Motor neuron (in vitro differentiated cells): ENCODE measurements at regions not wholly inside any gene's neighbourhood (a gene's known extent, or its start where the extent isn't known, plus 50 kb on each side); places are given as distances from the start of the nearest gene placed in this dataset.

ENCODE experiments used
- ATAC-seq, 8 experiments: fragments of 200-7000 bp; cut with Tn5 transposase; replicated peaks in 6 of 8; 2 replicates each; pipeline ENCODE4 v1.8.0; 2021; ENCODE audit warnings: mild to moderate bottlenecking in 8 of 8, moderate library complexity in 8 of 8
- H3K27ac ChIP-seq, 2 donors: fragments of 250-450 bp; sonication (Bioruptor Pico); 2 replicates each; pipeline ENCODE4 v1.9.0; 2021; ENCODE audit warnings: antibody characterized with exemption in 2 of 2, mild to moderate bottlenecking in 2 of 2, moderate library complexity in 1 of 2
- H3K4me1 ChIP-seq, 2 donors: fragments of 250-450 bp; sonication (Bioruptor Pico); replicated peaks in 1 of 2; 2 replicates each; pipeline ENCODE4 v1.6.1; 2021; ENCODE audit warnings: antibody characterized with exemption in 2 of 2, mild to moderate bottlenecking in 2 of 2, moderate library complexity in 1 of 2
- H3K4me3 ChIP-seq, 5 donors: fragments of 250-450 bp; sonication (Bioruptor Pico); 2 replicates each; pipeline ENCODE4 v1.9.0; 2021; ENCODE audit warnings: antibody characterized with exemption in 5 of 5, mild to moderate bottlenecking in 5 of 5, moderate library complexity in 4 of 5
- WGBS, 10 experiments: fragments of 450-650 bp; shearing (Covaris generic); methylation state at CpG; one replicate each; pipeline ENCODE4 v1.0.0; 2022; 5-methylcytosine and 5-hydroxymethylcytosine counted together
- in situ Hi-C, 9 experiments: fragments of 400-800 bp; cut with MboI; loops; one replicate each; pipeline ENCODE4 v1.15.0; 2021; ENCODE audit warnings: low sequenced_read_pairs in 9 of 9, low pct_unique_long_range_greater_than_20kb in 2 of 9; ENCODE audit not compliant: unreplicated experiment in 9 of 9

GRCh38 chr10:9762966-9763656, 1254.6 kb upstream of the CELF2 start:
- Histone ChIP-seq H3K4me3 (no peak overlapping the region), H3K4me1 (no peaks in the 10 kb centered on the region), H3K27ac (no peak overlapping the region)
- WGBS, 10 experiments = 0 to 98% (median 83%) methylated on average over 3 to 7 of the region's 7 CpGs
- peak in 1 of 8 experiments; percentile 84 for ATAC-seq
- in situ Hi-C loops = no loop called here

- H3K4me1 ChIP-seq = no peaks in the 10 kb centered on the region
- ATAC-seq = no peak
- H3K4me3 ChIP-seq = no peak overlapping the region
- H3K27ac ChIP-seq = no peak overlapping the region
- in situ Hi-C loops = no loop called here
Observed at GRCh38 chr10:9766762-9767161, 1250.9 kb upstream of the CELF2 start.

GRCh38 chr10:9781666-9782065, 1236.0 kb upstream of the CELF2 start:
- ATAC-seq = peak in 1 of 8 experiments; percentile 68
- 14 to 81% (median 40%) methylated on average over 1 to 2 of the region's 2 CpGs; no CpG with 5 or more reads in 2 of the 10 experiments for WGBS, 10 experiments

GRCh38 chr10:9786101-9786500, 1231.6 kb upstream of the CELF2 start:
- in situ Hi-C loops = no loop called here
- H3K4me3 ChIP-seq = no peak overlapping the region
- no peak overlapping the region for H3K27ac ChIP-seq
- peak in 1 of 8 experiments; percentile 31 for ATAC-seq
- 43 to 100% (median 100%) methylated on average over 1 of the region's 1 CpG; no CpG with 5 or more reads in 3 of the 10 experiments for WGBS, 10 experiments
- no peaks in the 10 kb centered on the region for H3K4me1 ChIP-seq

More at GRCh38 chr10:9781666-9782065, 1236.0 kb upstream of the CELF2 start:
- Histone ChIP-seq H3K27ac (no peak overlapping the region), H3K4me3 (no peak overlapping the region), H3K4me1 (no peaks in the 10 kb centered on the region)
- in situ Hi-C loops = no loop called here

- Histone ChIP-seq H3K4me3 (no peak overlapping the region), H3K27ac (no peak overlapping the region), H3K4me1 (no peaks in the 10 kb centered on the region)
- 0 to 90% (median 80%) methylated on average over 1 to 3 of the region's 3 CpGs; no CpG with 5 or more reads in 3 of the 10 experiments for WGBS, 10 experiments
- ATAC-seq = peak in 3 of 8 experiments; percentile 35 to 65 (median 43)
- in situ Hi-C loops = no loop called here
Observed at GRCh38 chr10:9786576-9786975, 1231.1 kb upstream of the CELF2 start.

DNA sequence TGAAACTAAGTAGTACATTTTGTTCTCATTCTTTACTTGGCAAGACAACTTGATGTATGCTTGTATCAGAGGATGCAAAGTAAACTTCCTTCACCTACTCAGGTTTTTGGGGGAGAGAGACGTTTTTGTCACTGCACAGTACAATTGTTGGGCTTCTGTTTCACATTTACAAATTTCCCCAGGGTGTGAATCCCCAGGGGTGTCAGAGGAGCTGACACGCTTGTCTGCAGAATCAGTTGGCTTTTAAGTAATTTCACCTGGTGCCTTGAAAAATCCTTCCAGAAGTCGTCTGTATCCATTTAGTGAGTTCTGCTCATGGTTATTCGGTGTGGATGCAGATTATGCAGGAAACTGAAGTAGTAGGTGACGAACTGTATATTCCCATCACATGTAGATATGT, 1227.7 kb upstream of the CELF2 start:
- Histone ChIP-seq H3K4me1 (no peaks in the 10 kb centered on the region), H3K4me3 (no peak overlapping the region), H3K27ac (no peak overlapping the region)
- in situ Hi-C loops = no loop called here
- 0 to 92% (median 72%) methylated on average over 1 to 5 of the region's 5 CpGs; no CpG with 5 or more reads in 2 of the 10 experiments for WGBS, 10 experiments
- no peak for ATAC-seq

DNA sequence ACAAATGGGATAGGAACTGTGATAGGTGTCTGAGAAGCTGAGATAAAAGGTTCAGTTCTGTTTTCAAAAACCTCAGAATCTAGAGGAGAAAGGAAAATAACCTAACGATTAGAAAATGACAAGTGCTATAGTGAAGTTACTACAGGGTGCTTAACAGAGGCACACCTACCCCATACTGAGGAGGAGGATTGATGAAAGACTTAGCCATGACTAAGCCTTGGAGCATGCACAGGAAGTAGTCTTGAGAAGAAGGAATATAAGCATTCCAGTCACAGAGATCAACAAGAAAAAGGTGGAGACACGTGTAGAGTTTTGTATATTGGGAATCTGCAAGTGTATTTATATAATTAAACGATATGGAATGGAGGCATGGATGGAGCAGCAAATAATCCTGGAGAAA, 1225.5 kb upstream of the CELF2 start:
- peak in 1 of 8 experiments; percentile 67 for ATAC-seq

GRCh38 chr10:9796564-9796963, 1221.1 kb upstream of the CELF2 start:
- Histone ChIP-seq H3K4me1 (peaks cover 3 to 14% of the 10 kb centered on the region in 2 donors), H3K4me3 (no peak overlapping the region), H3K27ac (no peak overlapping the region)
- ATAC-seq = peak in 7 of 8 experiments; percentile 25 to 99 (median 97)
- WGBS, 10 experiments = 0 to 53% (median 27%) methylated on average over 1 to 3 of the region's 3 CpGs; no CpG with 5 or more reads in 2 of the 10 experiments
- in situ Hi-C loops = no loop called here

More for the DNA sequence above, 1225.5 kb upstream of the CELF2 start:
- WGBS, 10 experiments = 27 to 100% (median 81%) methylated on average over 1 to 3 of the region's 3 CpGs; no CpG with 5 or more reads in 2 of the 10 experiments
- Histone ChIP-seq H3K4me1 (peaks cover 3 to 10% of the 10 kb centered on the region in 2 donors), H3K4me3 (no peak overlapping the region), H3K27ac (no peak overlapping the region)
- in situ Hi-C loops = no loop called here

- H3K4me1 ChIP-seq = peaks cover 3 to 14% of the 10 kb centered on the region in 2 donors
- 0 to 100% (median 73%) methylated on average over 1 of the region's 1 CpG; no CpG with 5 or more reads in 2 of the 10 experiments for WGBS, 10 experiments
- no peak for ATAC-seq
- in situ Hi-C loops = no loop called here
- H3K27ac ChIP-seq = no peak overlapping the region
- no peak overlapping the region for H3K4me3 ChIP-seq
Observed at GRCh38 chr10:9800011-9800410, 1217.7 kb upstream of the CELF2 start.

- no peak for ATAC-seq
- H3K4me3 ChIP-seq = no peak overlapping the region
- 0 to 100% (median 86%) methylated on average over 2 of the region's 2 CpGs for WGBS, 10 experiments
- peaks cover 3 to 14% of the 10 kb centered on the region in 2 donors for H3K4me1 ChIP-seq
- in situ Hi-C loops = no loop called here
- H3K27ac ChIP-seq = no peak overlapping the region
Observed at GRCh38 chr10:9800571-9800970, 1217.1 kb upstream of the CELF2 start.

DNA sequence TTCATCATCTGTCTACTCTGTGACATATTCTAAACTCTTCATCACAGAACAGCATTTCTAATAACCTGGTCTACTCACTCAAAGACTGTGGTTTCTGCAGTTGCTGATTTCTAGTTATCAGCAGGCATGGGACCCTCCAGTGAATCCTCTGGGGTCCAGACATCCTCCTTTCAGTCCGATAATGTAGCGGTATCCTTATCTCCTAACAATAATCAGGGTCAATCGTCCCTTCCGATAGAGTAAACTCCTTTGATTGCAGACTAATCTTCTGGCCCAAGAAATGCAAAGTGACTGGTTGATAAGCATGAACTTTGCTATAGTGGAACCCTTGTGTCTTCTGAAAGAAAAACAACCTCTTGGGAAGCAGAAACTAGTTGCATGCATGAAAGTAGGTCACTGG, 1209.8 kb upstream of the CELF2 start:
- in situ Hi-C loops = no loop called here
- Histone ChIP-seq H3K4me1 (no peaks in the 10 kb centered on the region), H3K27ac (no peak overlapping the region), H3K4me3 (no peak overlapping the region)
- 30 to 93% (median 89%) methylated on average over 2 to 4 of the region's 4 CpGs; no CpG with 5 or more reads in 3 of the 10 experiments for WGBS, 10 experiments
- ATAC-seq = no peak

- peak in 1 of 8 experiments; percentile 29 for ATAC-seq
- WGBS, 10 experiments = 10 to 100% (median 84%) methylated on average over 1 to 4 of the region's 4 CpGs
- no peak overlapping the region for H3K27ac ChIP-seq
- in situ Hi-C loops = no loop called here
- H3K4me3 ChIP-seq = no peak overlapping the region
- peaks cover 2 to 8% of the 10 kb centered on the region in 2 donors for H3K4me1 ChIP-seq
Observed at GRCh38 chr10:9811601-9812000, 1206.1 kb upstream of the CELF2 start.

GRCh38 chr10:9814285-9814864, 1203.3 kb upstream of the CELF2 start:
- WGBS, 10 experiments = 11 to 100% (median 67%) methylated on average over 1 of the region's 1 CpG; no CpG with 5 or more reads in 3 of the 10 experiments
- no peak overlapping the region for H3K4me3 ChIP-seq
- H3K4me1 ChIP-seq = peaks cover 2 to 8% of the 10 kb centered on the region in 2 donors
- in situ Hi-C loops = no loop called here
- H3K27ac ChIP-seq = no peak overlapping the region
- peak in 6 of 8 experiments; percentile 53 to 82 (median 72) for ATAC-seq
